Neuron (in vitro differentiated cells): ENCODE measurements at regions not wholly inside any gene's neighbourhood (a gene's known extent, or its start where the extent isn't known, plus 50 kb on each side); places are given as distances from the start of the nearest gene placed in this dataset.

ENCODE experiments used
- H2AFZ ChIP-seq: one replicate; pipeline ENCODE4 v1.6.1; 2013; ENCODE audit warnings: low read depth, mild to moderate bottlenecking, inconsistent platforms, low read length, moderate library complexity
- H3K27me3 ChIP-seq: one replicate; pipeline ENCODE4 v1.6.1; 2013; ENCODE audit warnings: low read length; ENCODE audit not compliant: insufficient read depth
- H3K36me3 ChIP-seq: one replicate; pipeline ENCODE4 v1.6.1; 2013; ENCODE audit warnings: low read length; ENCODE audit not compliant: insufficient read depth
- H3K4me1 ChIP-seq: one replicate; pipeline ENCODE4 v1.6.1; 2013; ENCODE audit warnings: low read length; ENCODE audit not compliant: insufficient read depth
- H3K4me3 ChIP-seq: 2 replicates; pipeline ENCODE4 v1.5.1; 2013; ENCODE audit warnings: mild to moderate bottlenecking, low read length, moderate library complexity
- H3K9me3 ChIP-seq: one replicate; pipeline ENCODE4 v1.6.1; 2013; ENCODE audit warnings: low read length

DNA sequence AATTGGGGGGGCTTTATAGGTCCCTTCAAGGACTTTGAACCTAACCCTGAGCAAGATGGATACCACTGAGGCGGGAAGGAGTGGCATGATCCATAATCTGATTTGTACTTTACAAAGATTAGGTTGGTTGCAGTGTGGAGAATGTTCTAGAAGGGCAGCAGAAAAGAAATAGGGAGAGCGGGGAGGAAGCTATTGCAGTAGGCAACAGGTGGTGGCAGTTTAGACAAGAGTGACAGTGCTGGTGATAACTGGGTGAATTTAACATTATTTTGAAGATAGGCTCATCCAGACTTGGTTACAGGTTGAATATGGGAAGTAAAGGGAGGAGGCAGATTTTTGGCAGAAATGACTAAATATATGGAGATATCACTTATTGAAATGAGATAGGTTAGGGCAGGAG is 179.9 kb upstream of the CADM1 start:
- Histone ChIP-seq H3K4me3 (no peak overlapping the region), H3K27me3 (peaks cover 2% of the 10 kb centered on the region), H3K36me3 (no peaks in the 10 kb centered on the region), H2AFZ (no peak overlapping the region), H3K4me1 (no peaks in the 10 kb centered on the region), H3K9me3 (no peaks in the 10 kb centered on the region)

- Histone ChIP-seq H3K4me3 (no peak overlapping the region), H3K4me1 (no peaks in the 10 kb centered on the region), H3K9me3 (no peaks in the 10 kb centered on the region), H3K36me3 (no peaks in the 10 kb centered on the region), H2AFZ (no peak overlapping the region), H3K27me3 (no peaks in the 10 kb centered on the region)
These were observed 178.7 kb upstream of the CADM1 start for GRCh38 chr11:115682888-115683287.

DNA sequence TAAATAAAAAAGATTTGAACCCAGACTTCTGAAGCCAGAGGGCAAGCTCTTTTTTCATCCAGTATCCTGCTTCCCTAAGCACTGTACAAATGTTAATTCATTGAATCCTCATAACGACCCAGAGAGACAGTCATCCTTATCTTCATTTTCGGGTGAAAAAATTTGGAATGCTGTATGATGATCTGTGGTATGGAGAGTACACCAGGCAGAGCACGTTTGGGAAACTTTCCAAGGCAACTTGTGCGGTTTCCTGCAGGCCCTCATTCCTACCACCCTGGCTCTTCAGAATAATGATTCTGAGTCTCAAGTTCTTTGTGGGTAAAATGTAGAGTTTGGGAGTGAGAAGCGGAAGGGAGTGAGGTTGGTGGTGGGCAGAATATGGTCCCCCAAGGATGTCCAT is 177.9 kb upstream of the CADM1 start:
- Histone ChIP-seq H2AFZ (no peak overlapping the region), H3K4me1 (no peaks in the 10 kb centered on the region), H3K36me3 (no peaks in the 10 kb centered on the region)

GRCh38 chr11:115679945-115680344 is 175.7 kb upstream of the CADM1 start:
- no peaks in the 10 kb centered on the region for H3K9me3 ChIP-seq
- no peaks in the 10 kb centered on the region for H3K36me3 ChIP-seq
- H3K4me3 ChIP-seq: no peak overlapping the region
- H3K27me3 ChIP-seq: no peaks in the 10 kb centered on the region
- H2AFZ ChIP-seq: no peak overlapping the region
- H3K4me1 ChIP-seq: peaks cover 3% of the 10 kb centered on the region

More for the DNA sequence above, 177.9 kb upstream of the CADM1 start:
- Histone ChIP-seq H3K27me3 (no peaks in the 10 kb centered on the region), H3K9me3 (no peaks in the 10 kb centered on the region), H3K4me3 (no peak overlapping the region)

DNA sequence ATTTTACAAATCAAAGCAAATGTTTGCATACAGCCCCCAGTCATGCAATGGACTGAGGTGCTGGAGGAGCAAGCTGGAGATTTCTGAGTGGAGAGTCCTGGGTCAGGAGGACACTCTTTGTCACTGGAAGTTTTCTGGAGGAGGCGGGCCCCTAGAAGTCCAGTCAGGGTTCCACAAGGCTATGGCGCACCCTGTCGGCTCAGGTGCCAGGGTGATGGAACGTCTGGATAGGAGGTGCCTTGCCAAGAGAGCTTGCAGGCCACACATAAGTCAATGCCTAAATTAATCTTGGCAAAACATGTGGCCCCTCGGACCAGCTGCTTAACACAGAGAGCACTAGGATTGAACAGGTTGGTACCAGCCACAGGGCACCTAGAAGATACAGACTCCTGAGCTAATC is 174.7 kb upstream of the CADM1 start:
- no peak overlapping the region for H3K4me3 ChIP-seq
- H3K27me3 ChIP-seq: no peaks in the 10 kb centered on the region
- no peaks in the 10 kb centered on the region for H3K36me3 ChIP-seq
- H2AFZ ChIP-seq: no peak overlapping the region
- no peaks in the 10 kb centered on the region for H3K9me3 ChIP-seq
- H3K4me1 ChIP-seq: peaks cover 8% of the 10 kb centered on the region

DNA sequence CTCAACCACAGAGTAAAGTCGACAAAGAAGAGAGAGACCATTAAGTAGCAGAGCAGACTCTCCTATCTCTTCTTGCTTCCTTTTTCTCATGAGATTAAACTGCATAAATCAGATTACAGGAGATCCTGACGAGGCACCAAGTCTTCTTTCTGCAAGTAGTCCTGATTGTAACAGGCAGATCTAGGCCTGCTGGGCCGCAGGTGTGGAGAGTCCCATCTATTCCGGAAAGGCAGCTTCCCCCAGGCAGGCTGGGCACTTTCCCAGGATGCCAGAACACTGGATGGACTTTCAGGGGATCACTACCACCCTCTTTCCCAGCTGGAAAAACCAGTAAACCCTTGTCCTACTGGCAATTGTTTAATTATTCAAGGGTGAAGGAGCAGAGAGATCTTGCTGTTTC is 173.0 kb upstream of the CADM1 start:
- Histone ChIP-seq H2AFZ (no peak overlapping the region), H3K4me3 (no peak overlapping the region), H3K4me1 (peaks cover 8% of the 10 kb centered on the region), H3K36me3 (no peaks in the 10 kb centered on the region), H3K9me3 (no peaks in the 10 kb centered on the region), H3K27me3 (no peaks in the 10 kb centered on the region)

- H3K27me3 ChIP-seq: no peaks in the 10 kb centered on the region
- H3K4me3 ChIP-seq: no peak overlapping the region
- peaks cover 8% of the 10 kb centered on the region for H3K4me1 ChIP-seq
- no peaks in the 10 kb centered on the region for H3K36me3 ChIP-seq
- H3K9me3 ChIP-seq: no peaks in the 10 kb centered on the region
- no peak overlapping the region for H2AFZ ChIP-seq
These were observed 172.6 kb upstream of the CADM1 start for GRCh38 chr11:115676768-115677167.

- H3K9me3 ChIP-seq: no peaks in the 10 kb centered on the region
- no peak overlapping the region for H3K4me3 ChIP-seq
- H3K36me3 ChIP-seq: no peaks in the 10 kb centered on the region
- no peak overlapping the region for H2AFZ ChIP-seq
- H3K4me1 ChIP-seq: peaks cover 8% of the 10 kb centered on the region
- H3K27me3 ChIP-seq: no peaks in the 10 kb centered on the region
These were observed 172.0 kb upstream of the CADM1 start for GRCh38 chr11:115676206-115676605.

- no peak overlapping the region for H2AFZ ChIP-seq
- no peaks in the 10 kb centered on the region for H3K36me3 ChIP-seq
- H3K9me3 ChIP-seq: no peaks in the 10 kb centered on the region
- peaks cover 8% of the 10 kb centered on the region for H3K4me1 ChIP-seq
- no peaks in the 10 kb centered on the region for H3K27me3 ChIP-seq
- no peak overlapping the region for H3K4me3 ChIP-seq
These were observed 170.8 kb upstream of the CADM1 start for GRCh38 chr11:115674937-115675544.

- H3K27me3 ChIP-seq: no peaks in the 10 kb centered on the region
- no peak overlapping the region for H3K4me3 ChIP-seq
- H2AFZ ChIP-seq: no peak overlapping the region
- H3K9me3 ChIP-seq: no peaks in the 10 kb centered on the region
- H3K36me3 ChIP-seq: no peaks in the 10 kb centered on the region
- H3K4me1 ChIP-seq: peaks cover 8% of the 10 kb centered on the region
These were observed 170.1 kb upstream of the CADM1 start for GRCh38 chr11:115674176-115674936.

GRCh38 chr11:115673720-115674119 is 169.5 kb upstream of the CADM1 start:
- Histone ChIP-seq H2AFZ (no peak overlapping the region), H3K4me3 (no peak overlapping the region), H3K36me3 (no peaks in the 10 kb centered on the region), H3K4me1 (peaks cover 8% of the 10 kb centered on the region), H3K27me3 (no peaks in the 10 kb centered on the region), H3K9me3 (no peaks in the 10 kb centered on the region)

GRCh38 chr11:115672999-115673411 is 168.8 kb upstream of the CADM1 start:
- Histone ChIP-seq H3K9me3 (no peaks in the 10 kb centered on the region), H3K4me3 (no peak overlapping the region), H2AFZ (no peak overlapping the region), H3K4me1 (peaks cover 8% of the 10 kb centered on the region), H3K27me3 (no peaks in the 10 kb centered on the region), H3K36me3 (no peaks in the 10 kb centered on the region)

DNA sequence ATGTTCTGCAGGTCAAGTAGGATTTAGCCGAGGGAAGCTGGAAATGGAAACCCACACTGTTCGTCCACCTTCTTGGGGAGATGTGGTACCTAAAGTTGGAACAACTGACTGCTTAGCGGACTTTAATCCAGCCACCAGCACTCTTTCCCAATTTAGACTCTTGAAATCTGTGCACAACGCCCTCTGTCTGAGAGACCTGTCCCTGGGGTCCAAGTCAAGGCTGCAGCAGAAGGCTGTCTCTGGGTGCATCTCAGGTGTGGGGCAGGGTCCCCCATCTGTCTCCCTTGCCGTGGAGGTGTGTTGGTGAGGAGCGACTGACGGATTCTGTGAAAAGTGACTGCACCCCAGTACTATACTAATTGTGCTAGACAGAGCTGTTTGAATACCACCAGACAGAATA is 168.2 kb upstream of the CADM1 start:
- no peak overlapping the region for H3K4me3 ChIP-seq
- no peak overlapping the region for H2AFZ ChIP-seq
- H3K36me3 ChIP-seq: no peaks in the 10 kb centered on the region
- H3K27me3 ChIP-seq: no peaks in the 10 kb centered on the region
- H3K9me3 ChIP-seq: no peaks in the 10 kb centered on the region
- H3K4me1 ChIP-seq: peaks cover 8% of the 10 kb centered on the region
